Hippocampal formation (tissue), 2 donors: ENCODE measurements at regions not wholly inside any gene's neighbourhood (a gene's known extent, or its start where the extent isn't known, plus 50 kb on each side); places are given as distances from the start of the nearest gene placed in this dataset.

Source experiments
- DNase-seq, 2 donors: peaks; one replicate each; lab custom pipeline; 2025; lab: John Stamatoyannopoulos, UW

GRCh38 chr2:108067820-108068405 is 81.6 kb downstream of the SLC5A7 start:
- DNase-seq = no peak

- no peak for DNase-seq
These were observed 83.4 kb downstream of the SLC5A7 start for GRCh38 chr2:108069515-108070310.

- DNase-seq = no peak
These were observed 87.2 kb downstream of the SLC5A7 start for GRCh38 chr2:108073415-108074072.

GRCh38 chr2:108074150-108074549 is 87.8 kb downstream of the SLC5A7 start:
- DNase-seq = no peak

- DNase-seq = no peak
These were observed 88.6 kb downstream of the SLC5A7 start for GRCh38 chr2:108074946-108075345.

GRCh38 chr2:108076527-108076926 is 90.2 kb downstream of the SLC5A7 start:
- DNase-seq = no peak

GRCh38 chr2:108079736-108080135 is 93.4 kb downstream of the SLC5A7 start:
- no peak for DNase-seq

- no peak for DNase-seq
These were observed 93.9 kb downstream of the SLC5A7 start for GRCh38 chr2:108080177-108080576.

- no peak for DNase-seq
These were observed 96.7 kb downstream of the SLC5A7 start for GRCh38 chr2:108082978-108083377.

- no peak for DNase-seq
These were observed 98.0 kb downstream of the SLC5A7 start for GRCh38 chr2:108084311-108084710.

- no peak for DNase-seq
These were observed 106.6 kb downstream of the SLC5A7 start for GRCh38 chr2:108092886-108093285.

GRCh38 chr2:108101481-108101880 is 115.2 kb downstream of the SLC5A7 start:
- no peak for DNase-seq

- no peak for DNase-seq
These were observed 120.4 kb downstream of the SLC5A7 start for GRCh38 chr2:108106731-108107130.

GRCh38 chr2:108111936-108112335 is 125.6 kb downstream of the SLC5A7 start:
- DNase-seq = no peak

GRCh38 chr2:108115868-108116267 is 123.9 kb upstream of the SULT1C3 start:
- DNase-seq = no peak

- DNase-seq = no peak
These were observed 120.8 kb upstream of the SULT1C3 start for GRCh38 chr2:108118996-108119395.

GRCh38 chr2:108119492-108119891 is 120.3 kb upstream of the SULT1C3 start:
- no peak for DNase-seq

GRCh38 chr2:108124736-108125495 is 114.9 kb upstream of the SULT1C3 start:
- no peak for DNase-seq

- no peak for DNase-seq
These were observed 114.2 kb upstream of the SULT1C3 start for GRCh38 chr2:108125581-108125980.

GRCh38 chr2:108128249-108128648 is 111.5 kb upstream of the SULT1C3 start:
- no peak for DNase-seq

- no peak for DNase-seq
These were observed 110.1 kb upstream of the SULT1C3 start for GRCh38 chr2:108129636-108130035.

GRCh38 chr2:108133457-108133856 is 106.3 kb upstream of the SULT1C3 start:
- no peak for DNase-seq
